Stimulated activated CD4-positive, alpha-beta T cell treated with anti-CD3 and anti-CD28 coated beads, TNF-alpha, amount 100 ng/mL, for 4 hours (primary cell): ENCODE measurements at regions not wholly inside any gene's neighbourhood (a gene's known extent, or its start where the extent isn't known, plus 50 kb on each side); places are given as distances from the start of the nearest gene placed in this dataset.
"Not testable (repeated sequence)": the region's sequence is repeated elsewhere in the genome, so short reads cannot be mapped to it uniquely, and the experiment has no call there.

Experiments used
- DNase-seq, 3 experiments: peaks; one replicate each; pipeline ENCODE4 v3.0.0-alpha.2; 2020; ENCODE audit warnings: low read depth in 3 of 3

- DNase-seq, result no peak
Measured at GRCh38 chr13:73842626-73843025, 291.6 kb downstream of the KLF12 start.

- no peak for DNase-seq
Measured at GRCh38 chr13:73842184-73842583, 292.0 kb downstream of the KLF12 start.

- DNase-seq, result no peak
Measured at GRCh38 chr13:73837147-73837546, 297.1 kb downstream of the KLF12 start.

GRCh38 chr13:73835138-73835721 is 299.0 kb downstream of the KLF12 start:
- DNase-seq, result no peak

GRCh38 chr13:73833325-73834070 is 300.7 kb downstream of the KLF12 start:
- no peak for DNase-seq

- DNase-seq, result no peak
Measured at GRCh38 chr13:73832825-73833224, 301.4 kb downstream of the KLF12 start.

GRCh38 chr13:73832128-73832588 is 302.0 kb downstream of the KLF12 start:
- DNase-seq, result no peak

GRCh38 chr13:73829416-73829815 is 304.8 kb downstream of the KLF12 start:
- DNase-seq, result no peak

- no peak for DNase-seq
Measured at GRCh38 chr13:73828811-73829210, 305.4 kb downstream of the KLF12 start.

- DNase-seq, result no peak
Measured at GRCh38 chr13:73827434-73827833, 306.8 kb downstream of the KLF12 start.

GRCh38 chr13:73825143-73825542 is 309.1 kb downstream of the KLF12 start:
- no peak for DNase-seq

GRCh38 chr13:73822668-73823592 is 311.3 kb downstream of the KLF12 start:
- DNase-seq, result no peak

- DNase-seq, result no peak
Measured at GRCh38 chr13:73820688-73821087, 313.5 kb downstream of the KLF12 start.

GRCh38 chr13:73820285-73820684 is 313.9 kb downstream of the KLF12 start:
- DNase-seq, result no peak

GRCh38 chr13:73819711-73820110 is 314.5 kb downstream of the KLF12 start:
- DNase-seq, result no peak

- no peak for DNase-seq
Measured at GRCh38 chr13:73816702-73817101, 317.5 kb downstream of the KLF12 start.

- DNase-seq, result no peak
Measured at GRCh38 chr13:73815796-73816195, 318.4 kb downstream of the KLF12 start.

GRCh38 chr13:73810647-73811046 is 323.6 kb downstream of the KLF12 start:
- no peak for DNase-seq

GRCh38 chr13:73809561-73809960 is 324.6 kb downstream of the KLF12 start:
- DNase-seq, result no peak

- no peak for DNase-seq
Measured at GRCh38 chr13:73808318-73808717, 325.9 kb downstream of the KLF12 start.

- DNase-seq, result not testable (repeated sequence)
Measured at GRCh38 chr13:73805326-73805958, 328.8 kb downstream of the KLF12 start.

- DNase-seq, result no peak
Measured at GRCh38 chr13:73803997-73804396, 330.2 kb downstream of the KLF12 start.
